Iris pigment epithelial cell (primary cell): ENCODE measurements at regions not wholly inside any gene's neighbourhood (a gene's known extent, or its start where the extent isn't known, plus 50 kb on each side); places are given as distances from the start of the nearest gene placed in this dataset.
"Not testable (repeated sequence)": the region's sequence is repeated elsewhere in the genome, so short reads cannot be mapped to it uniquely, and the experiment has no call there.

Experiments
- DNase-seq: peaks from one replicate; pipeline ENCODE4 v3.0.0-alpha.2; 2011; ENCODE audit warnings: low read depth

DNA sequence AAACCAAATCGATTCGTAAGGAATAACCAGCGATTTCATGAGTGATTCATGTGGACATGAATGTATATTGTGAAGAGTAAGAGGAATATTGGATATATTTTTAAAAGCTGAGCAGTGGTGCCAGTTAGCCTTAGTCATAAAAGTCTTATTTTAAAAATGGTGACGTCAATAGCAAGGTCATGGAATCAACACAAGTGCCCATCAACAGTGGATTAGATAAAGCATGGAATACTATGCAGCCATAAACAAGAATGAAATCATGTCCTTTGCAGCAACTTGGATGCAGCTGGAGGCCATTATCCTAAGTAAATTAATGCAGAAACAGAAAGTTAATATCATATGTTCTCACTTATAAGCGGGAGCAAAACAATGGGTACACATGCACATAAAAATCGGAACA is 89.0 kb upstream of the STOX2 start:
- DNase-seq, result no peak

DNA sequence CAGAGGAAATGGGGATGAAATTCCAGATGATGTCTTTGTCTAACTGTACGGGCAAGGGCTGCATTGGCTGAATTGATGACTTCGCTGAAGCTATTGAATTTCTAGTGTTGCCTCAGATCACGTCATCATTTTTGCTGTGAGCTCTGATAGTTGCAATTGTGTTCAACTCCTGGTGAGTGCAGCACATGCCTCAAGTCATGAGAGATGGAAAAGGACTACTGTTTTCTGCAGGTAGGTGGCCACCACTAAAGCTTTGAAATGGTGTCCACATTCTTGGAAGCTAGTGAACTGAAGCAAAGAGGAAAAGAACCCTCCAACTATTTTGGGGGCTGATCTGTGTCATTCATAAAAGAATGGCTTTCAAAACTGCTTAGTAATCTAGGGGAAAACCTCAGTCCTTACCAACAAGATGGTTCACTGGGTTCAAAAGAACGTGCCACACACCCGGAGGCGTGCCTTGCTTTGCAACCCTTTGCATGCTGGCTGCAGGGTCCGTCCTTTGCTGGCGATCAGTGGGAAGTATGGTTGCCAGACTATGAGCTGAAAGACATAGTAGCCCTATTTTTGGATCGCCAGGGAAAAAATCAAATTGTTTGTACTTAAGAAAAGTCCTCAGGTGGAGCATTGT is 88.1 kb upstream of the STOX2 start:
- no peak for DNase-seq

DNA sequence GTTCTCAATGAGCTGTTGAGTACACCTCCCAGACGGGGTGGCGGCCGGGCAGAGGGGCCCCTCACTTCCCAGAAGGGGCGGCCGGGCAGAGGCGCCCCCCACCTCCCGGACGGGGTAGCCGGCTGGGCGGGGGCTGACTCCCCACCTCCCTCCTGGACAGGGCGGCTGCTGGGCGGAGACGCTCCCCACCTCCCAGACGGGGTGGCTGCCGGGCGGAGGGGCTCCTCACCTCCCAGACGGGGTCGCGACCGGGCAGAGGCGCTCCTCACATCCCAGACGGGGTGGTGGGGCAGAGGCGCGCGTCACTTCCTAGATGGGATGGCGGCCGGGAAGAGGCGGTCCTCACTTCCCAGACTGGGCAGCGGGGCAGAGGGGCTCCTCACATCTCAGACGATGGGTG is 86.5 kb upstream of the STOX2 start:
- not testable (repeated sequence) for DNase-seq

DNA sequence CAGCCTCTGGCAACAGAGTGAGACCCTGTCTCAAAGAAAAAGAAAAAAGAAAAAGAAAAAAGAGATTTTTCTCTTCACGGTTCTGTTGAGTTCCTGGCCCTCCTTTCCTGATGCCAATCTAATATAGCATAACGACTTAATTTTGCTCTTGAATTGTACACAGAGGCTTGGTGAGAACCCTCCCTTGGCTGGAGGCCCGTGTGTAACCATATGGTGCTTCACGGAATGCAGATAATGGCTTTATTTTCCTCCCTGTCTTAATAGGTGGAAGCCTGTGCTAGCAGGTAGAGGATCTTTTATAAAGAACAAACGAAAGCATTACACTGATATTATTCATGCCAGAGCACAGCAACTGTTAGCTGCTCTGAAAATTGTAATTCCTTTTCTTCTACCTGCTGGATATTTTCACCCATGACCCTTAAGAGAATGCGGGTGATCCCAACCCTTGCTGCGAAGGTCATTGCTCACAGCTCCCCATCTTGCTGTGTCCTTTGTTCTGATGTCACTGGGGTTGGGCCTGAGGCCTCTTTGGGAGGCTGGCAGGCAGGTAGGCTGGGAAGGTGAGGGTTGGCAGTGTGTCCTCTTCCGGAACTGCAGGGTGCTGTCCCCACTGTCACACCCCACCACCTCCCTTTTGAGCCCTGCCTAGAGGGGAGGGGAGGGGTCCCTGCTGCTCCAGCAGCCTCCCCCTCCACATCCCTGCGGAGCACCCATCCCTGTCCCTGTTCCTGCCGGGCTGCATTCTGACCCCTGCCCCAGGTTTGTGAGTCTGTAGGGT is 83.8 kb upstream of the STOX2 start:
- DNase-seq, result no peak

DNA sequence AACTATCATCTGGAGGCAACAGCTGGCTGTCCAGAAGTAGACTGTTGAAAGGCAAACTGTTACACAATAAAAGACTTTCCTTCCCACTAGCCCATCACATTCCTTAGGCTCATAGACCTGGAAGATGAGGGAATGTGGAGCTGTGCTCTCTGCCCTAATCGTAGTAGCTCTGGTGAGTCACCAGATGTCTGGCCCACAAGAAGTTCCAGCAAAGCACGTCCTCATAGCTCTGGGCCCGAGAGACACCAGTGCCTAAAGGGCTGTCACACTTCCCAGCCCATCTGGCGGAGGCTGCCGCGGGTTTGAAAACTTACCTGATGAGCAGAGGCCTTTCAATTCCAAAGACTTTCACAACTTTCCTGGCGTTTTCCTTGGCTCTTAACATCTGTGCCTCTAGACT is 81.7 kb upstream of the STOX2 start:
- peak; percentile 65 for DNase-seq

DNA sequence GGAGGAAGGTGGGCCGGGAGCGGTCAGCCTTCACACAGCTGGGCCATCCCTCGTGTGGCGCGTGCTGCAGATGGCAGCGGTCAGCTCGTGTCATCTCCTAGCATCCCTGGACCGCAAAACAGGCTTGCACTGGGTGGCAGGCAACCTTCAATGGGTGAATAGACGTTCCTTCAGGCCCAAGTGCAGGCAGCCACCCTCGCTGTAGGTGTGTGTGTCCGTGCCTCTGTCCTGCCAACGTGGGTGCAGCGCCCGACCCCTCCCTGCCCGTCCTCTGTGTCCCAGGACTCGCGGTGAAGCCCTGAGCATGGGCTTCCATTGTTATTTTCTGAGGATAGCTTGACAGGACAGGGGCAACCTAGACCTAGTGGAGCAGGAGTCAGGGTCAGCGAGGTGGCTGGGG is 79.8 kb upstream of the STOX2 start:
- DNase-seq, result no peak

DNA sequence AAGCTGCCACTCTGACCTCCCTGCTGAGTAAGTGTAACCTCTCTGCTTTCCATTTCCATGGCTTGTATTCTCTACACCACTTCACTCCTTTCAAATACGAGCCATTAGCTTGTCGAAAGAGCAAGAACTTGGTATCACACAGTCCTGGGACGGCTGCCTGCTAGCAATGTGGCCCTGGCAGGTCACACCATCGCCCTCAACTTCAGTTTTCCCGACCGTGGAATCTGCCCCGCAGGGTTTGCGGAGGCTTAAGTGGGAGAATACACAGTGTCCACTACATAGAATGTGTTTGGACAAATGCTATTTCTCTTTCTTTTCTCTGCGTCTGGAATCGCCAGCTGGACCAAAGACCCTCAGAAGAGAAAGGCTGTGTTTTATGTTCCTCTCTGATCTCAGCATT is 78.6 kb upstream of the STOX2 start:
- no peak for DNase-seq

DNA sequence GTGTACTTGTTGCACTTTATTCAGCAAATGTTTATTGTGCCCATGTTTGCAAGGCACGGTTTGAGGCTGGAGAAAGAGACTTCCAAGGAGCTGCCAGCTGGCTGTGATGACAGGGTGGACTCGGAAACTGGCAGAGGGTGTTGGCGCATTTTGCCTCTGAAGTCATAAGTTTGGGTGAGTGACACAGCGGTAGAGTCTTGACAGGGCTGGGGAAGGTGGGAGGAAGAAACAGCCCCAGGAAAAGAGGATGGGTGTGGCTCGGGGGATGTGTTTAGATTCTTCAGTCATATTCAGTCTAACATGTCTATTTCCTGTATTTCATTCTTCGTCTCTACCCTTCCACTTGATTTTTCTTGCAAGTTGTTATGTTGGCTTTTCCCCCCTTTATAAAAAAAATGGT is 77.0 kb upstream of the STOX2 start:
- DNase-seq, result no peak

DNA sequence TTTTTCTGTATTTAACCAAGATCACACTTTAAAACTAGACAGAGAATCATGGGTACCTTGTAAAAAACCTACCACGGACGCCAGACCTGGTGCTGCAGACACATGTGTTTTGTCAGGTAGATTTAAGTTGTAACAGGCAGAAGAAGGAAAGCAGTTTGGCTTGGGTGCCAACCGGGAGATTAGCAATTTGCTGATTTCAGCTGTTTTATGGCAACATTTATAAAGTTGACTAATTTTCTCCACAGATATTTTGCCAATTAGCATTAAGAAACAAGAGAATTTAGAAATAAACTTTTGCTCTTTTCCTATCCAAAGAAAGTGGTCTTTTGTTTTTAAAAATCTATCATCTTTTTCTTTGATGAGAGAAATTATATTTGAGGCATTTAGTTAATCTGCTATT is 76.3 kb upstream of the STOX2 start:
- DNase-seq, result no peak

DNA sequence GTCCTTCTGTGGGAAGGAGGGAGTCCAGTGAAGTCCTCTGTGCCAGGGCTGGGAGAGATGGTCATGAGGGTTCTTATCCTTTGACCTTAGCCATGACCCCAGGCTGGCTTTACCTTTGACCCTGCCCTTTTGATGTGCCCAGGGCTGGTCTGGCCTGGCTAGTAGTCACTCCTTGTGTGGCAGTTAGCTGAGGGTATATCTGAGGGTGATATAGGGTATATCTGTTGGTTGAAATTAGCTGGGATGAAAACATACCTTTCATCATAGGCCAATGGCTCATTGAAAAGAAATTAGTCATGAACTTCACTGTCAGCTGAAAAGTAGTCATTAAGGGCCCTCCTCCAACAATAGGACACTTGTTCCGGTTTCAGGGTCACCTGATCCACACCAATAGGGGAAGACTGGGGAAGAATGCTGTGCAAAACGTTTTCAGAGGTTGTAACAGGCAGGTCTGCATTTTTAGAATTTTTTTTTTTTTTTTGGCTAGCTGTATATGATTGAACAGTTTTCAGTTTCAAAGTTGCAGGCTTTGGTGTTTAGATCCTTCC is 74.6 kb upstream of the STOX2 start:
- no peak for DNase-seq

DNA sequence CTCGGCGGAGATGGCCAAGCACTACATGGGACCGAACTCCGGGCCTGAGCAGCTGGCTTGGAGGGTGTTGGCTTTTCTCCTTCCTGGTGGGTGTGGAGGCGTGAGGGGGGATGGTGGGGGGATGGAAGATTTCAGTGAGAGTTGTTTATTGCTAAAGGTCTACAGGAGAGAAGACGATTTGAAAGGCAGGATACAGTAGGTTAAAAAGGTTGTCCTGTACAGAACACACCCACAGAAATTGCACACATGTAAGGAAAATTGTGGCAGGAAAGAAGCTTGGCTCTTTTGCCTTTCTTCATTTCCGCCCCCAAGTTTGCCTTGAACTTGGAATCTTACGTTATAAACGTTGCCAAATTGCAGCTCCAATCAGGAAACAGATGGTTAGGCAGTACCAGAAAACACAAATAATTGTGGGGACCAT is 74.1 kb upstream of the STOX2 start:
- no peak for DNase-seq

DNA sequence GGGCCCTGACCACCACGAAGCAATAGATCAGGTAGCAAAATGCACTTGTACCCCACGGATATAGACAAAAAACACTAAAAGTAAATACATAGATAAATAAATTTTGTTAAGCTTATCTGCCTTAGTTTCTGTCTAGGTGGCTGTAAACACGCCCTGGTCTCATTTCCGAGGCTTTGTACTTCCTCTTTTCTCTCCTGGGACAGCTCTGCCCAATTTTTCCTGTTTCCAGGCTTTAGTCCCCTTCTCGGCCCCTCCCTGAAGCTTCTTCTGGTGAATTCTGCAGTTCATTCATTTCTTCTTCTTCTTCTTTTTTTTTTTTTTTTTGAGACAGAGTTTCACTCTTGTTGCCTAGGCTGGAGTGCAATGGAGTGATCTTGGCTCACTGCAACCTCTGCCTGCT is 73.4 kb upstream of the STOX2 start:
- no peak for DNase-seq

DNA sequence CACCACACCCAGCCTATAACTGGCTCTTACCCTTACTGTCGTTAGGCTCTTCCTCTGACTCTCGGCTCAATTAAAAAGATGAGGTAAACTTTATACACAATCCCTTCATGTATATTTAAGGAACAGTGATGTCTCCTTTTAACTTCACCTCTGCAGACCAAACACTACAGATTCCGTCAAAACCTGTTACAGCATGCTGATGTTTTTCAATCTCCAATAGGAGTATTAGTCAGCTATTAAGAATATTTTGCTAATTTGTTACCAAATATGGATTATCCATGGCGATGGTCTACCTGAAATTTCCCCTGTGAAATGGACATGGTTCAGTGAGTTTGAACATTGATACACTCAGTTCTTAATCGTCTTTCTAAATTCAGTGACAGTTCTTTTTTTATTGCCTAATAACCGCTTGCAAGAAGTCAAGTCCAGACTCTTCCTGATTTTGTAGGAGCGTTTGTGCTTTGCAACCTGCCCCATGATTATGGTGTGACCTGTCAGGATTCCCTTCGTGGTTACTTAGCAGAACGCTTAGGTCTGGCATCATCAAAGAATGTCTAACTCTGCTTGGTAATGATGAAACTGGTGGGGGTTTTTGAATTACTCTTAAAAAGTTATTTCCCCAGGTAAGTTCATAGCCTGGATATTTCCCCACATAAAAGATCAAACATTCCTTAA is 72.2 kb upstream of the STOX2 start:
- no peak for DNase-seq

DNA sequence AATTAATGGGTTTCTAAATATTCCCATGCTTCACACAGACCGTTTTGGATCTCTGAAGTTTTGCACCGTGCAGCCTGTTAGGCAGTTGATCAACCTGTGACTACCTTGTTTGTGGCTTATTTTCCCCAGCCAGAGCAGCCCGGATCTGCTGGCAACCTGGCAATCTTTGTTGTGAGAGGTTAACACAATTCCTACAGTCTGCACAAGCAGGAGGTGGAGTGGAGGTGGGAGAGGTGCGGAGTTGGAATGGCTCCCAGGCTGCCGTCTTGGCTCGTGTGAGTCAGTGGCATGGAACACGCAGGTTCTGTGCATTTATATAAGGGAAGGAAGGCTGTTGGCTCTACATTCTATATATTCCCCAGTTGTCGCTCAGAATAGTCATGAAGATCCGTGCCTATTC is 70.9 kb upstream of the STOX2 start:
- no peak for DNase-seq

DNA sequence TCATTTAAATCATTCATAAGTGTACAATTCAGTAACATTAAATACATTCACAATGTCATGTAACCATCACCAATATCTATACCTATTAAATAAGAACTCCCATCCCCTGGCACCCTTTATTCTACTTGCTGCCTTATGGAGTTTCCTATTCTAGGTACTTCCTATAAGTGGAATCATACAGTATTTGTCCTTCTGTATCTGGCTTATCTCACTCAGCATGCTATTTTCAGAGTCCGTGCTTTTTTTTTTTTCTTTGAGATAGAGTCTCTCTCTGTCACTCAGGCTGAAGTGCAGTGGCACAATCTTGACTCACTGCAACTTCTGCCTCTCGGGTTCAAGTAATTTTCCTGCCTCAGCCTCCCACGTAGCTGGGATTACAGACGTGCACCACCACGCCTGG is 67.9 kb upstream of the STOX2 start:
- no peak for DNase-seq

DNA sequence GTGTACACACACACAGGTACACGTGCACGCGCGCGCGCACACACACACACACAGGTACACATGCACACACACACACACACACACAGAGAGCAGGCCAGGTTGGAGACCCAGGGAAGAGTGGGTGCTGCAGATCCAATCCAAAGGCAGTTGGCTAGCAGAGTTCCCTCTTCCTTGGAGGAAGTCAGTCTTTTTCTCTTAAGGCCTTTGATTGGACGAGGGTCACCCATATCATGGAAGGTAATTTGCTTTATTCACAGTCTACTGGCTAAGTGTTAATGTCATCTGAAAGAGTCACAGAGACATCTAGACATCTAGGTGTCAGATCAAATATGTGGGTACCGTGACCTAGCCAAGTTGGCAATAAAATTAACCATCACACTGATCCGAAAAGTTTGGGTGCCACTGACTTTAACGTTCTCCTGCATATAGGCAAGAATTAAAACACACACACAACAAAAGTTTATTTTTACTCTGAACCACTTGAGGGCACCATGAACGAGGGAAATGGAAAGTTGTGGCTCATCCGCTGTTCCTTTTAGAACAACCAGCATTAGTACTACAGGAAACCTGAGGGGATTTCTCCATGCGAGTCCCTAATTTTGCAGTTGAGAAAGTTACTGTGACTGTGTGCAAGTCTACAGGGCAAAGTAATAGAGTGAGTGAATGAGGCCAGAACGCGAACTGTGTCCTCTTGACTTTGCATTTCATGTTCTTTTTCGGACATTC is 66.0 kb upstream of the STOX2 start:
- DNase-seq, result peak; percentile 6

DNA sequence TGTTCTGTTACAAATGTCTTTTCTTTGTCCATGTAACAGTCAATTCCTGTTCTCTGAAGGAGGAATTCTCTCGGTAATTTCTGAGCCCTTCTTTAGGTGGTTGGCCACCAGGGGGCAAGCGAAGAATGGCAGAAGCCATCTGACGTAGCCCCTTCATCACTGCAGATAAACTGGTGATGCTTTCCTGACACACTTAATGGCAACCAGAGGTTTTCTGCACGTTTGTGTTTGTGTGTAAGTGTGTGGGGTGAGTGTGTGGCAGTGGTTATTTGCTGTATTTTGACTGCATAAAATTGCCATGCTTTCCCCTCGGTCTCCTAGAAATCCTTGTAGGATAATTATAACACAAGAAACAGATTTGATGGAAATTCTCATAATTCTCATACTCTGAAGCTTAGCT is 64.8 kb upstream of the STOX2 start:
- DNase-seq, result peak; percentile 81

DNA sequence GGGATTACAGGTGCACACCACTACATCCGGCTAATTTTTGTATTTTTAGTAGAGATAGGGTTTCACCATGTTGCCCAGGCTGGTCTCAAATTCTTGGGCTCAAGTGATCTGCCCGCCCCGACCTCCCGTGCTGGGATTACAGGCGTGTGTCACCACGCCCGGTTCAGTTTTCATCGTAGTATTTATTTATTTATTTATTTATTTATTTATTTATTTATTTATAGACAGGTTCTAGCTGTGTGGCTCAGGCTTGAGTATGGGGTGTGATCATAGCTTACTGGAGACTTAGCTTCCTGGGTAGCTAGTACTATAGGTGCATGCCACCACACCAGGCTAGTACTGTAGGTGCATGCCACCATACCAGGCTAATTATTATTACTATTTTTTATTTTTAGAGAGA is 64.1 kb upstream of the STOX2 start:
- no peak for DNase-seq

DNA sequence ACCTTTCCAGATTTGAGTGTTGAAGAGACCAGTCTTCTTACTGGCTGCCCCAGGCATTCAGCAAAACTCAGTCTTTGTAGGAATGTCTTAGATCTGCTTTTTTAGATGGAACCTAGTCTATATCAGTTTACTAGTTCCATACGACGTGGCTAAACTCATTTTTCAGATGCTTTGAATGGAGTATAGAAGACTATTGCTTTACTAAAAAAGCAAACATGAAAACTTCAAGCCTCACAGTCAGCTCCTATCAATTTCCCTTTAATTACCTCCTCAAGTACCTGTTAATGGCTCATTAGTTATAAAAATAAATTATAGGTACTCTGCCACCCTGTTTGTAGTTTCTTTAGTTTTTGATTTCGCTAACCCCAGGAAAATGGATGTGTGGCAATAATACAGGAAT is 63.0 kb upstream of the STOX2 start:
- no peak for DNase-seq

DNA sequence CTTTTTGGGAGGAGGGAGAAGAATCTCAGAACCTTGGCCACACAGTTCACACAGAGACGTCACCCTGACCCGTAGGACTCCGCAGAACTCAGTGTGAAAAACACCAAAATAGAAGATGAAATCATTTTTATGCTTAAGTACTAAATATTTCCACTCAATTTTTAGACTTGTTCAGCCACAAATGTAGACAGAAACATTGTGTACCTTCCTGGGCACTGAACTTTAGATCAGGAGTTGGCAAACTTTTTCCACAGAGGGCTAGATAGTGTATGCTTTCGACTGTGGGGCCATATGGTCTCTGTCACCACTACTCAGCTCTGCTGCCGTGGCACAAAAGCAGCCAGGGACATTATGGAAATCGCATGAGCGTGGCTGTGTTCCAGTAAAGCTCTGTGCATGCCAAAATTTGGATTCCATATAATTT is 61.8 kb upstream of the STOX2 start:
- DNase-seq, result no peak

DNA sequence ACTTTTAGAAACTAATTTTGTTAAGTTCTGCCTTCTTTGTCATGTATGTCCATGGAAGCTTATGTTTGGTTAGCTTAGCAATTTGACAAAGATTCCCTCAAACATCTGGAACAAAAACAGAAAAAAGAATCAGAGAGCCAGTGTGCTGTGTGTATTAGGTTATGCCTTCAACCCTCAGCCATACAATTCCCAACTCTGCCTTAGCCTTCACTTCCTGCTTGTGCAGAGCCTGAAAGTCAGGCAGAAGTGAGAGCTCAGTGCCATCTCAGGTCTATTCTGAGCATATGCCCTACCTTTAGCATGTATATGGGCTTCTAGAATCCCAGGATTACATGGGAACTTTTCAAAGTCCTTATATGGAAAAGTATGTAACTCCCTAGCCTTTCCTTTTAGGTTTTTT is 58.2 kb upstream of the STOX2 start:
- DNase-seq, result no peak

DNA sequence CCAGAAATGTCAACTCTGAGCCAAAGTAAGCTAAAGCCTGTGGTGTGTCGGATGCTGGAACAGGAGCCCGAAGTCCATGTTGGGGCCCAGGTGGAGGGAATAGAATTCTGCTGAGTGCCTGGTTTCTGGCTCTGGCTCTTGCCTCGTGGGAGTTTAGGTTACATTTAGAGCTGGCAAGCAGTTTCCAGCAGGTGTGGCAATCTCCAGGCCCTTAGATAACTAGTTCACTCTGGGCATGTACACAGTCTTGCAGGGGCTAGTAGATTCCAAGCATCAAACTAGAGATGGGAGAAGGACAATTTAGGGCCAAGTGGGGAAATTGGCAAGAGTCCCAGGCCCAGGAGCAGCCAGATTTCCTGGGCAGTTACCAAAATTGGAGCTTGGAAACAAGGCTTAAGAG is 56.3 kb upstream of the STOX2 start:
- DNase-seq, result no peak
